Neural crest cell (in vitro differentiated cells): ENCODE measurements at regions not wholly inside any gene's neighbourhood (a gene's known extent, or its start where the extent isn't known, plus 50 kb on each side); places are given as distances from the start of the nearest gene placed in this dataset.

Experiments
- DNase-seq: peaks from one replicate; pipeline ENCODE4 v3.0.0; 2021; ENCODE audit warnings: low read depth, mixed read lengths, low spot score
- H3K27ac Mint-ChIP-seq: one replicate; pipeline ENCODE4 v1.8.0; 2021; ENCODE audit warnings: mild to moderate bottlenecking, mixed read lengths; ENCODE audit not compliant: unreplicated experiment
- H3K27me3 Mint-ChIP-seq: 2 replicates; pipeline ENCODE4 v1.8.0; 2021; ENCODE audit warnings: low read depth, mild to moderate bottlenecking, mixed read lengths
- H3K36me3 Mint-ChIP-seq: 2 replicates; pipeline ENCODE4 v1.8.0; 2021; ENCODE audit warnings: low read depth, mild to moderate bottlenecking, mixed read lengths
- H3K4me1 Mint-ChIP-seq: 2 replicates; pipeline ENCODE4 v1.8.0; 2021; ENCODE audit warnings: mixed read lengths
- H3K4me3 Mint-ChIP-seq: one replicate; pipeline ENCODE4 v1.8.0; 2021; ENCODE audit warnings: mild to moderate bottlenecking, mixed read lengths
- H3K9me3 Mint-ChIP-seq: 2 replicates; pipeline ENCODE4 v1.8.0; 2021; ENCODE audit warnings: mixed read lengths
- TF ChIP-seq, protein P1 (sequence below): fragments of 200-600 bp; sonication (generic); conservative IDR thresholded peaks from 2 replicates; pipeline ENCODE4 v1.5.0; 2021; ENCODE audit warnings: antibody characterized with exemption, mild to moderate bottlenecking

GRCh38 chr7:54838175-54838910, 79.3 kb upstream of the SEC61G start:
- Mint-ChIP-seq H3K27me3 (no peaks in the 10 kb centered on the region), H3K9me3 (no peaks in the 10 kb centered on the region), H3K4me3 (no peak overlapping the region), H3K27ac (no peak overlapping the region), H3K4me1 (peaks cover 10% of the 10 kb centered on the region), H3K36me3 (no peaks in the 10 kb centered on the region)
- TF ChIP-seq, protein P1, sequence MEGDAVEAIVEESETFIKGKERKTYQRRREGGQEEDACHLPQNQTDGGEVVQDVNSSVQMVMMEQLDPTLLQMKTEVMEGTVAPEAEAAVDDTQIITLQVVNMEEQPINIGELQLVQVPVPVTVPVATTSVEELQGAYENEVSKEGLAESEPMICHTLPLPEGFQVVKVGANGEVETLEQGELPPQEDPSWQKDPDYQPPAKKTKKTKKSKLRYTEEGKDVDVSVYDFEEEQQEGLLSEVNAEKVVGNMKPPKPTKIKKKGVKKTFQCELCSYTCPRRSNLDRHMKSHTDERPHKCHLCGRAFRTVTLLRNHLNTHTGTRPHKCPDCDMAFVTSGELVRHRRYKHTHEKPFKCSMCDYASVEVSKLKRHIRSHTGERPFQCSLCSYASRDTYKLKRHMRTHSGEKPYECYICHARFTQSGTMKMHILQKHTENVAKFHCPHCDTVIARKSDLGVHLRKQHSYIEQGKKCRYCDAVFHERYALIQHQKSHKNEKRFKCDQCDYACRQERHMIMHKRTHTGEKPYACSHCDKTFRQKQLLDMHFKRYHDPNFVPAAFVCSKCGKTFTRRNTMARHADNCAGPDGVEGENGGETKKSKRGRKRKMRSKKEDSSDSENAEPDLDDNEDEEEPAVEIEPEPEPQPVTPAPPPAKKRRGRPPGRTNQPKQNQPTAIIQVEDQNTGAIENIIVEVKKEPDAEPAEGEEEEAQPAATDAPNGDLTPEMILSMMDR = no peak
- DNase-seq = no peak

GRCh38 chr7:54839575-54840213, 80.7 kb upstream of the SEC61G start:
- Mint-ChIP-seq H3K9me3 (no peaks in the 10 kb centered on the region), H3K4me3 (no peak overlapping the region), H3K27me3 (peaks cover 5% of the 10 kb centered on the region), H3K36me3 (no peaks in the 10 kb centered on the region), H3K27ac (no peak overlapping the region), H3K4me1 (peaks cover 10% of the 10 kb centered on the region)
- TF ChIP-seq, protein P1 = peak; percentile 50
- peak; percentile 35 for DNase-seq

DNA sequence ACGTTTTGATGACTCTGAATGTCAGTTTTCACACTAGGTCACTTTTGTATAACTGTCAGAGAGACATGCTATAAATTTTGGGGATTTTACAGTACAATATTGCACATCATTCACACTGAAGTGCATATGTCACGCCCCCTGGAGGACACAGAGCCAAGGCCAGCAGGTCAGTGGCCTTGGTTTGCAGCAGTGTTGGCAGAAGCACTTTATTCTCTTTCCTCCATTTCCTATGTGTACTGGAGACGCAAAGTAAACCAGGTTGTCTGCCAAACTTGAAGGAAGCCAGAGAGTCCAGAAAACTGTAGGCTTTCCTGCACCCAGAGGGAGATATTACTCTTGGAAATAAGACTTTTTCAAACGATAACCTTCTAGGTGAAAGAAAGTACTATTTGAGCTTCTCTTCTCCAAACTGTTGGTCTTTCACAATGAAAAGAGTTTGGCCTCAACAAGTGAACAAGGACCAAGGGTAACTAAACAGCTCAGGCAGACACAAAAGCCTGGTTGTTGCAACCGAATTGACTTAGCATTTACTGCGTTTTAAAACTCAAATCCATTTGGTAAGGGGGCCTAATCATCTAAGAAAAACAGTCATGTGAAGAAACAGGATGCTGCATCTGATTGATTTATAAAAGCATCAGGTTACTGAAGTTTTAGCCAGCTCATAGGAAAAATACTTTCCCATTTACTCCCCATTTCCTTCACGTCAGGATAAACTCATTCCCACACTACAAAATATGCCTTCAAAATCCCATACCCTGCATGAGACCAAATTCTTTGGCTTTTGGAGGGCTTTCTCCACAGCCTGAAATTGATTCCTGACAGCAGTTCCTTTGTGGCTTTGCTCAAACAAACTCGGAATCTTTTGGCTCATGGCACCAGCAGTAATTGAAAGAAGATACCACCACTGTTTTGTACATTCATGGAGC, 83.0 kb upstream of the SEC61G start:
- Mint-ChIP-seq H3K27me3 (peaks cover 5% of the 10 kb centered on the region), H3K9me3 (no peaks in the 10 kb centered on the region), H3K4me3 (no peak overlapping the region), H3K27ac (no peak overlapping the region), H3K4me1 (peaks cover 10% of the 10 kb centered on the region), H3K36me3 (no peaks in the 10 kb centered on the region)
- TF ChIP-seq, protein P1 = peak; percentile 47
- peak; percentile 23 for DNase-seq

GRCh38 chr7:54843841-54844355, 84.9 kb upstream of the SEC61G start:
- TF ChIP-seq, protein P1 = no peak
- Mint-ChIP-seq H3K36me3 (peaks cover 2% of the 10 kb centered on the region), H3K4me3 (no peak overlapping the region), H3K27me3 (peaks cover 5% of the 10 kb centered on the region), H3K27ac (no peak overlapping the region), H3K9me3 (peaks cover 4% of the 10 kb centered on the region), H3K4me1 (peaks cover 10% of the 10 kb centered on the region)
- no peak for DNase-seq

DNA sequence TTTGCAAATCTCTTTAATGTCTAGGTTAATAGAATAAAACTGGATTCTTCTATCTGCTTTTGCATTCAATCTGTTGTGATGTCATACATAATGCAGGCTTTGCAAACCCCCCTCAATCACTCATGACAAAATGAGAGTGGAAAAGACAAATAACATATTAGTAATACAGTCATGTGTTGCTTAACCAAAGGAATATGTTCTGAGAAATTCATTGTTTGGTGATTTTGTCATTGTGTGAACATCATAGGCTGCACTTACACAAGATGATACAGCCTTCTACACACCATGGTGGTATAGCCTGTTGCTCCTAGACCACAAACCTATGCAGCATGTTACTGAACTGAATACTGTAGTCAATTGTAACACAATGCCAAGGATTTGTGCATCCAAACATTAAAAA, 87.3 kb upstream of the SEC61G start:
- H3K27ac Mint-ChIP-seq = no peak overlapping the region
- no peak for DNase-seq

More for the DNA sequence above, 87.3 kb upstream of the SEC61G start:
- Mint-ChIP-seq H3K4me1 (peaks cover 10% of the 10 kb centered on the region), H3K27me3 (peaks cover 5% of the 10 kb centered on the region), H3K9me3 (peaks cover 7% of the 10 kb centered on the region), H3K36me3 (peaks cover 2% of the 10 kb centered on the region), H3K4me3 (no peak overlapping the region)
- TF ChIP-seq, protein P1 = no peak
